SU-DHL-6 (cell line): ENCODE measurements at regions not wholly inside any gene's neighbourhood (a gene's known extent, or its start where the extent isn't known, plus 50 kb on each side); places are given as distances from the start of the nearest gene placed in this dataset.
"Not testable (repeated sequence)": the region's sequence is repeated elsewhere in the genome, so short reads cannot be mapped to it uniquely, and the experiment has no call there.

ENCODE experiments used
- H2AFZ ChIP-seq: fragments of 200-600 bp; sonication (generic); 2 replicates; pipeline ENCODE4 v1.6.1; 2014; ENCODE audit warnings: low read depth, mild to moderate bottlenecking, moderate library complexity, mixed read lengths, antibody characterized with exemption, low read length; ENCODE audit not compliant: severe bottlenecking
- H3F3A ChIP-seq: fragments of 200-600 bp; shearing (Covaris generic); 2 replicates; pipeline ENCODE4 v1.6.0; 2016; ENCODE audit warnings: antibody characterized with exemption, mild to moderate bottlenecking; ENCODE audit not compliant: insufficient read depth
- H3K27ac ChIP-seq: fragments of 200-600 bp; sonication (generic); 2 replicates; pipeline ENCODE4 v1.5.1; 2016; ENCODE audit warnings: low read depth, mild to moderate bottlenecking, low read length, moderate library complexity, mixed read lengths
- H3K27me3 ChIP-seq: fragments of 200-600 bp; sonication (generic), shearing (Covaris generic); 2 replicates; pipeline ENCODE4 v1.6.0; 2014; ENCODE audit warnings: mild to moderate bottlenecking, low read length
- H3K36me3 ChIP-seq: fragments of 200-600 bp; sonication (generic); 2 replicates; pipeline ENCODE4 v1.6.1; 2014; ENCODE audit warnings: mild to moderate bottlenecking, low read length, mixed read lengths
- H3K4me2 ChIP-seq: fragments of 300-600, 200-600 bp; shearing (Covaris generic), sonication (generic); 2 replicates; pipeline ENCODE4 v1.6.0; 2014; ENCODE audit warnings: low read length, low read depth, mild to moderate bottlenecking; ENCODE audit not compliant: poor library complexity, severe bottlenecking
- H3K4me3 ChIP-seq: fragments of 200-600 bp; sonication (generic); 2 replicates; pipeline ENCODE4 v1.5.1; 2014; ENCODE audit warnings: antibody characterized with exemption, low read length, mild to moderate bottlenecking, mixed read lengths; ENCODE audit not compliant: insufficient read depth, poor library complexity, severe bottlenecking
- H3K79me2 ChIP-seq: fragments of 200-600 bp; sonication (generic); 2 replicates; pipeline ENCODE4 v1.6.1; 2014; ENCODE audit warnings: mild to moderate bottlenecking, low read length, moderate library complexity; ENCODE audit not compliant: insufficient read depth
- H3K9ac ChIP-seq: fragments of 200-600 bp; sonication (generic); 2 replicates; pipeline ENCODE4 v1.7.0; 2014; ENCODE audit warnings: mild to moderate bottlenecking, low read length
- H3K9me2 ChIP-seq: fragments of 200-600 bp; sonication (generic); replicated peaks from 2 replicates; pipeline ENCODE4 v1.6.1; 2014; ENCODE audit warnings: low read length; ENCODE audit not compliant: insufficient read depth
- H3K9me3 ChIP-seq: fragments of 200-600 bp; sonication (generic); 2 replicates; pipeline ENCODE4 v1.6.1; 2014; ENCODE audit warnings: low read length, mixed read lengths; ENCODE audit not compliant: insufficient read depth
- H4K20me1 ChIP-seq: fragments of 200-600 bp; sonication (generic); 2 replicates; pipeline ENCODE4 v1.6.1; 2014; ENCODE audit warnings: low read depth, mild to moderate bottlenecking, antibody characterized with exemption, low read length, moderate library complexity, mixed read lengths
- EZH2phosphoT487 ChIP-seq: fragments of 200-600 bp; sonication (generic), shearing (Covaris generic); conservative IDR thresholded peaks from 2 replicates; pipeline ENCODE4 v1.6.1; 2018; ENCODE audit warnings: mild to moderate bottlenecking, antibody characterized with exemption, low read length, moderate library complexity, mixed read lengths
- TF ChIP-seq, protein P1 (sequence below): fragments of 200-600 bp; sonication (generic); IDR thresholded peaks from one replicate; pipeline ENCODE4 v1.5.1; 2017; ENCODE audit warnings: antibody characterized with exemption, mild to moderate bottlenecking, low read length, moderate library complexity; ENCODE audit not compliant: insufficient read depth, poor library complexity, severe bottlenecking

DNA sequence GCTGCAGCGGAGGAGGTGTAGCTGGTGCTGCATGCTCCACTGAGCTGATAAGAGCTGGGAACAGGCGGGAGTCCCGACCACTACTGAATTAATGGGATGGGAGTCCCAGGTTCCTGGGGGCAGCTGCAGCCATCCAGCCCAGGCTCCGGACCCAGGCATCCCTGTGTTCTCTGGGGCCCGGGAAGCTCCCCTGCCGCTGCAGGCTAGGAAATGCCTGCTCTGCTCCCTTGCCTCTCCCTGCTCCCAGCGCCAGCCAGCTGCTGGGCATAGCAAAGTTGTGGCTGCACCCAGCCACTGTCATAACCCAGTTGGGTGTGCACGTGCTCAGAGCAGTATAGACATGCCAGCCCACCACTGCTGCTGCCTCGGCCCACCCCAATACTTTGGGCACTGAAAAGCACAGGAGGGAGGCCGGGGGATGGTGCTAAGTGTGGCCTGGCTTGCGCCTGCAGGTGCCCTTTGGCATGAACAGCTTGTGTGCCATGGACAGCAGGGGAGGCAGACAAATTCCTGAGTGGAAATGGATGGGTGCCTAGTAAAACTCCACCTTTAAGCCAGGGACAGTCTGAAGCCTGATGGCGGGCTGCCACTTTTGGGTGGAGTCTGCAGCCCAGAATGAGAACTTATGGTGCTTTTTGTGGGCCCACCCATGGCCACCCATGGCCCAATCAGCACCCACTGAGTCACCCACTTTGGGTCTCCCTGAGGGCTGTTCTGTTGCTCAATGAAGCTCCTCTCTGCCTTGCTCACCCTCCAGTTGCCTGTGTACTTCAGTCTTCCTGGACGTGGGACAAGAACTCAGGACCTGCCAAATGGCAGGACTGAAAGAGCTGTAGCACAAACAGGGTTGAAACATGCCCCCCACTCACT lies 219.3 kb upstream of the TMEFF2 start:
- TF ChIP-seq, protein P1, sequence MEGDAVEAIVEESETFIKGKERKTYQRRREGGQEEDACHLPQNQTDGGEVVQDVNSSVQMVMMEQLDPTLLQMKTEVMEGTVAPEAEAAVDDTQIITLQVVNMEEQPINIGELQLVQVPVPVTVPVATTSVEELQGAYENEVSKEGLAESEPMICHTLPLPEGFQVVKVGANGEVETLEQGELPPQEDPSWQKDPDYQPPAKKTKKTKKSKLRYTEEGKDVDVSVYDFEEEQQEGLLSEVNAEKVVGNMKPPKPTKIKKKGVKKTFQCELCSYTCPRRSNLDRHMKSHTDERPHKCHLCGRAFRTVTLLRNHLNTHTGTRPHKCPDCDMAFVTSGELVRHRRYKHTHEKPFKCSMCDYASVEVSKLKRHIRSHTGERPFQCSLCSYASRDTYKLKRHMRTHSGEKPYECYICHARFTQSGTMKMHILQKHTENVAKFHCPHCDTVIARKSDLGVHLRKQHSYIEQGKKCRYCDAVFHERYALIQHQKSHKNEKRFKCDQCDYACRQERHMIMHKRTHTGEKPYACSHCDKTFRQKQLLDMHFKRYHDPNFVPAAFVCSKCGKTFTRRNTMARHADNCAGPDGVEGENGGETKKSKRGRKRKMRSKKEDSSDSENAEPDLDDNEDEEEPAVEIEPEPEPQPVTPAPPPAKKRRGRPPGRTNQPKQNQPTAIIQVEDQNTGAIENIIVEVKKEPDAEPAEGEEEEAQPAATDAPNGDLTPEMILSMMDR, result no peak
- TF ChIP-seq EZH2phosphoT487, result no peak
- Histone ChIP-seq H3K79me2 (no peaks in the 10 kb centered on the region), H3K27ac (no peak overlapping the region), H3K36me3 (no peaks in the 10 kb centered on the region), H3F3A (no peaks in the 10 kb centered on the region), H3K9ac (no peak overlapping the region), H3K4me2 (no peak overlapping the region), H3K9me3 (no peaks in the 10 kb centered on the region), H3K9me2 (no peaks in the 10 kb centered on the region), H3K4me3 (no peak overlapping the region), H4K20me1 (no peaks in the 10 kb centered on the region), H2AFZ (no peak overlapping the region), H3K27me3 (no peaks in the 10 kb centered on the region)

DNA sequence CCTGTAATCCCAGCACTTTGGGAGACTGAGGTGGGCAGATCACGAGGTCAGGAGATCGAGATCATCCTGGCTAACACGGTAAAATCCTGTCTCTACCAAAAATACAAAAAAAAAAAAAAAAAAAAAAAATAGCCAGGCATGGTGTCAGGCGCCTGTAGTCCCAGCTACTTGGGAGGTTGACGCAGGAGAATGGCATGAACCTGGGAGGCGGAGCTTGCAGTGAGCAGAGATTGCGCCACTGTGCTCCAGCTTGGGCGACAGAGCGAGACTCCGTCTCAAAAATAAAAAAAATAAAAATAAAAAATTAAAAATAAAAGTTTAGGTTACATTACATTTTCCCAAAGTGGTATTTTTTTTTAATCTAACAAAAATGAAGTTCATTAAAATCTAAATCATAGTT lies 218.1 kb upstream of the TMEFF2 start:
- not testable (repeated sequence) for H4K20me1 ChIP-seq, H3K9me2 ChIP-seq, H3K9me3 ChIP-seq, H2AFZ ChIP-seq, H3K4me3 ChIP-seq, H3K36me3 ChIP-seq, H3F3A ChIP-seq, H3K27me3 ChIP-seq, H3K4me2 ChIP-seq, H3K9ac ChIP-seq, H3K27ac ChIP-seq, H3K79me2 ChIP-seq

DNA sequence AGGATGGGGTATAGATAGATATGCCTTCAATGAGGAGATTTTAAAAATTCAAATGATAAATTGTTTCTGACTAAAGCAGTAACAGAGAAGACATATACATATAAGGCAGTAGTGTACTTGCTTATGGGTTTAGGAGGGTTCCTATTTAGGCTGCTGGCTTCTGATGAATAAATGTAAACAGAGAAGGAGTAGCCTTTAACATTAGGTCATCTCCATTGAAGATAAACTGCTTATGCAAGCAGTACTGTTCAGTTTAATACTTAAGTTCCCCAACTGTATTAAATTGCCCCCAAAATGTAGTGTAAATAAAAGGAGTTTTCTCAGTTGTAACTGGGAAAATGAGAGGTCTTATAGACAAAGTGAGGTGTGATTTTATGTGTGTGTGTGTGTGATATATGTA lies 217.7 kb upstream of the TMEFF2 start:
- Histone ChIP-seq H2AFZ (no peak overlapping the region), H3K36me3 (no peaks in the 10 kb centered on the region), H3K4me2 (no peak overlapping the region), H3K79me2 (no peaks in the 10 kb centered on the region), H3K9me2 (no peaks in the 10 kb centered on the region), H3K4me3 (no peak overlapping the region), H3K9ac (no peak overlapping the region), H3K27me3 (no peaks in the 10 kb centered on the region), H3K9me3 (no peaks in the 10 kb centered on the region), H3F3A (no peaks in the 10 kb centered on the region), H4K20me1 (no peaks in the 10 kb centered on the region), H3K27ac (no peak overlapping the region)
- TF ChIP-seq, protein P1, result no peak

DNA sequence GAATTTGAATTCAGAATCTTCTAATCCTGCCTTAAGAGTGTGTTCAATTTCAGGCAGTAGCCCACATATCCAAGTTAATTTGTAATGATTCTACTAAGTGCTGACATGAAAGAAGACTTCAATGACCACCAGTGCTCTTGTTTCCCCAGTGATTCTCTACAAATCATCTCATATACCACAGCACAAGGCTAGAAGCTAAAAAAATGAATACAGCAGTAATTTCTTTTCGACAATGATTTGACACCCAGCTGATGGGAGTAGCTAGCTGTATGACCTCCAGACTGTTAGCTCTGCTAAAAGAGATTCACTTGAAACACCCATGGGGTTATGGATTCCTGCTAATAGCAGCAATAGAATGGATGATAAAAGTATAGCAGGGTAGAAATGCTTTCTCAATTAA lies 217.0 kb upstream of the TMEFF2 start:
- no peaks in the 10 kb centered on the region for H3K27me3 ChIP-seq

More for the DNA sequence above, 217.0 kb upstream of the TMEFF2 start:
- Histone ChIP-seq H4K20me1 (no peaks in the 10 kb centered on the region), H3K9me2 (no peaks in the 10 kb centered on the region), H3K9ac (no peak overlapping the region), H3K4me3 (no peak overlapping the region), H3K27ac (no peak overlapping the region), H2AFZ (no peak overlapping the region), H3K4me2 (no peak overlapping the region), H3K9me3 (no peaks in the 10 kb centered on the region), H3K79me2 (no peaks in the 10 kb centered on the region), H3K36me3 (no peaks in the 10 kb centered on the region), H3F3A (no peaks in the 10 kb centered on the region)
- TF ChIP-seq, protein P1, result no peak
- no peak for TF ChIP-seq EZH2phosphoT487
